GM21447 (cell line): ENCODE measurements at regions not wholly inside any gene's neighbourhood (a gene's known extent, or its start where the extent isn't known, plus 50 kb on each side); places are given as distances from the start of the nearest gene placed in this dataset.
"Not testable (repeated sequence)": the region's sequence is repeated elsewhere in the genome, so short reads cannot be mapped to it uniquely, and the experiment has no call there.

ENCODE experiments used
- ATAC-seq: cut with Tn5 transposase; IDR thresholded peaks from one replicate; pipeline ENCODE4 v1.9.1; 2021; ENCODE audit not compliant: unreplicated experiment

- no peak for ATAC-seq
These were observed 790.0 kb upstream of the KIRREL3 start for GRCh38 chr11:127790592-127790991.

DNA sequence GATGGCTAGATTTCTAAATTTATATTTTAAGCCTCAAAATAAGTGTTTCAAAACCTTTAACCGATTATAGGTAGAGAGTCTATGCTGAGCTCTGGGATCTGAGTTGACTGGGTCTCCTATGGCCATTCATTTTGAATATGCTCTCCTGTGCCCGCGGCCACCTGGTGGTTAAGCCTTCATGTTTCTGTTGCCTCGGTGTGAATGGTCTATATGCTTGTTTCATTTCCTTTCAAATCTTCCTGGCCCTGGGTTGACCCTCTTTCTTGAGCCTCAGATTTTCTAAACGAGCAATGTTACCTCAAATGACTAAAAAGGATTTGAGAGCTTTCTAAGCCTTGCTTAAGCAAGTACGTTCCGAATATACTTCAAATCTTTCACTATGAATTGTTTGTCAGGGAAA, 789.4 kb upstream of the KIRREL3 start:
- ATAC-seq: no peak

- not testable (repeated sequence) for ATAC-seq
These were observed 772.4 kb upstream of the KIRREL3 start for GRCh38 chr11:127772938-127773337.

DNA sequence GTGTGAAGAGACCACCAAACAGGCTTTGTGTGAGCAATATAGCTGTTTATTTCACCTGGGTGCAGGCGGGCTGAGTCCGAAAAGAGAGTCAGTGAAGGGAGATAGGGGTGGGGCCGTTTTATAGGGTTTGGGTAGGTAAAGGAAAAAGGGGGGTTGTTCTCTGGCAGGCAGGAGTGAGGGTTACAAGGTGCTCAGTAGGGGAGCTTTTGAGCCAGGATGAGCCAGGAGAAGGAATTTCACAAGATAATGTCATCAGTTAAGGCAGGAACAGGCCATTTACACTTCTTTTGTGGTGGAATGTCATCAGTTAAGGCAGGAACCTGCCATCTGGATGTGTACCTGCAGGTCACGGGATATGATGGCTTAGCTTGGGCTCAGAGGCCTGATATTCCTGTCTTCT, 768.4 kb upstream of the KIRREL3 start:
- ATAC-seq: not testable (repeated sequence)

- no peak for ATAC-seq
These were observed 766.2 kb upstream of the KIRREL3 start for GRCh38 chr11:127766734-127767133.

GRCh38 chr11:127738771-127739286, 738.3 kb upstream of the KIRREL3 start:
- no peak for ATAC-seq

DNA sequence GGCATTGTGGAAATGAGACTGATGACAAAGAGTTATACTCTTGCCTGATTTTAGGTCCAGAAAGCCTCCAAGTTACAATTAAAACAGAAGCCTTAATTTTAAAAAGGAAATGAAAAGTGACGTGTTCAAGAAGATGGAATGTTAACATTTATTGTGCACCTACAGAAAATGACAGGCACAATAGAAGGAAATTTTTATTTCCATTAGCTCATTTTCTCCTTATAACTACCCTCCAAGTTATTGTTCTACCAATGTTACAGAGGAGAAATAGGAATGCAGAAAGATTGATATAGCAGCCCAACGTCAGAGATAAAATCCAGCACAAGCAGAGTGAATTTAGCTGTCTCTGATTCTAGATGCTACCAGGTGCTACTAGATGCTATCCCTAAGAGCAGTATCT, 736.9 kb upstream of the KIRREL3 start:
- no peak for ATAC-seq

DNA sequence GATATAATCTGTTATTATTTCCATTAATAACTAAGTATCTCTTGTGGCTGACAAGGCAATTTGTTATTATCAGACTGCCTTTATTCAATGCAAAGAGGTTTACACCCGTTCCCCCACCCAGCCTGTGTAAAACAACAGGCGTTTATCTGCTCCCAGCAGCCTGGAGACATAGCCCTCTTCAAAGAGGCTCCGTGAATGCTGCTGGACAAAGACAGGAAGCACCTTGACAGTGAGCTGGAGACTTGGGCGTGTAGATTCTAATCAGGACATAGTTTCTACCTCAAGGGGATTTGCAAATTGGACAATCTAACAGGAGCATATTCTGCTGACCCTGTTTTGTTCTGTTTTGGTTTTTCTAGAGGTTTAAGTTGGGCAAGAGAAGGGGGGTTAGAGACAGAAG, 733.0 kb upstream of the KIRREL3 start:
- no peak for ATAC-seq

GRCh38 chr11:127726367-127726766, 725.8 kb upstream of the KIRREL3 start:
- no peak for ATAC-seq

DNA sequence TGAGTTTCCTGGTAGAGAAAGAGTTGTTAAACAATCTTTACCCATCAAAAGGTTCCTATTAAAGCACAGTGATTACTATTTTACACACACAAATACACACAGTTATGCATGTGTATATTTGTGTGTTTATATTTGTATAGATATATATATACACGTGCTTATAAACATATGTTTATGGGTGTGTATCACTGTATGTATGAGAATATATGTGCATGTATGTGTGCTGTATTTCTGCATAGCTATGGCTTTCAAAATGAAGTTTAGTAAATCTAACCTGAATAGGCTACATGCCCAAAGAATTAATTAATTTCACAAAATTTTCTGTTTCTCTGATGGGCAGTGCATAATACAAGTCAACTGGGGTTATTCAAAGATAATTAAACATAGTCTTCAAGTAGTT, 723.1 kb upstream of the KIRREL3 start:
- no peak for ATAC-seq

- ATAC-seq: no peak
These were observed 712.7 kb upstream of the KIRREL3 start for GRCh38 chr11:127713226-127713625.

GRCh38 chr11:127711748-127712147, 711.2 kb upstream of the KIRREL3 start:
- no peak for ATAC-seq

DNA sequence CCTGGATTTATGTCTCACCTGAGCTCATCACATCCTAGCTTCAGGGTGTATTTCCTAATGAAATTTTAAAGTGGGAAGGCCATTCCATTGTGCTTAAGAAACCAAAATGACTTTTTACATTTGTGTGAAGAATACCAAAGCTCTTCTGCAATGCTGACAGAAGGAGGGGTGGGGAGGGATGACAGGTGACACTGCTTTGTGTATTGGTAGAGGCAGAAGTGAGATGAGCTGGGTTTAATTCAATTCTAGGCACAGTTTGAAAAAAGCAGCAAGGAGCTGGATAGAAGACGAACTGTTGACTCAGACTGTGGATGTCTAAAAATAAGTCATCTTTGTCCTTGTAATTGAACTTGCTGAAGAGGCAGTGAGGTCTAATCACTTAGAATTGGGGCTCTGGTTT, 710.3 kb upstream of the KIRREL3 start:
- no peak for ATAC-seq

- ATAC-seq: no peak
These were observed 709.4 kb upstream of the KIRREL3 start for GRCh38 chr11:127709960-127710359.

DNA sequence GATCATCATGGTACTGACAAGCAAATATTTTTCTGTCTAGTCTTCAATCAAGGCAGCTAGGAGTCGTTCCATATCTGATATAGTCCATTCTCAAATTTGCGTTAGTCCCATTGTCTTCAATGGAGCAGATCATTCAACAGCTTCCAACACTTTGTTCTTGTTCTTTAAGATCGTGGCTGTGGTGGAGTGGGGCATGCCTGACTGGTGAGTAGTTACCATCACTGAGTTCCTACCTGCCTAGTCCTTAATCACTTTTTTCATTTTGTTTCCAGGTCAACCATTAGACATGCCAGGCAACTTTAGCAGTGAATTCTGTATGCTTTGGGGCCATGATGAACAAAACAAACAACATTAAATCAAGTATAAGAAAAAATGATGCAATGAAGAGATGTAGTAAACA, 693.1 kb upstream of the KIRREL3 start:
- ATAC-seq: no peak

- no peak for ATAC-seq
These were observed 682.8 kb upstream of the KIRREL3 start for GRCh38 chr11:127683321-127683720.

DNA sequence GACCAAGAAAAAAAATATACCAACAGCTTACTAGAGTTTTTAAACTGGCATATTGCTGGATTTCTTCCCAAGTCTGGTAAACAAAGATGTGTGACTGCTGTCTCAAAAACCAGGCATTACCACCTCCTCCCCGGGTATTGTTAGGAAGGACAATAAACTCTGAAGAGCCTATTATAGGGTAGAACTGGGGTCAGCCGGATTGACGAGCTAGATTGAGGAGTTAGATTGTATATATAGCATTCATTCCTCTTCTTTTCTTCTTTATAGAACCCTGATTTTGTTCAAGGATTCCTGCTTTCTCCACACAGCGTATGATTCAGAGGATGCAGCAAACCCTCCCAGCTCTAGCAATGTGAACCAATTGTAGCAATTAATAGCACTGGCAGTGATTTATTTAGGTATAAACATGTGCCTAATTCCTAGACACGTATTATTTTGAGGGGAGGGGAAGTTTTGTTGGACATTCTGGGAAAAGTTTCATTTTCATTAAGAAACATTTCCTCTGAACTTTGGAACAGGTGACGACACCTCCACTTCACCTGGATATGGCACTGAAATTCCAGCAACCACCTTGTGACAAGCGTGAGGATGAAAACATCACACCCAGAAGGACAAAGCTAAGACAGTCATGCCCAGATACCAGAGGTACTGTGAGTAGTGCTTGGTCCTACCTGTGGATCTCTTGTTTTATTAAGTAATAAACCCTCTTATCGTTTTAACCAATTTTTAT, 679.4 kb upstream of the KIRREL3 start:
- ATAC-seq: no peak

- no peak for ATAC-seq
These were observed 678.1 kb upstream of the KIRREL3 start for GRCh38 chr11:127678631-127679030.

- ATAC-seq: no peak
These were observed 677.3 kb upstream of the KIRREL3 start for GRCh38 chr11:127677660-127678425.

DNA sequence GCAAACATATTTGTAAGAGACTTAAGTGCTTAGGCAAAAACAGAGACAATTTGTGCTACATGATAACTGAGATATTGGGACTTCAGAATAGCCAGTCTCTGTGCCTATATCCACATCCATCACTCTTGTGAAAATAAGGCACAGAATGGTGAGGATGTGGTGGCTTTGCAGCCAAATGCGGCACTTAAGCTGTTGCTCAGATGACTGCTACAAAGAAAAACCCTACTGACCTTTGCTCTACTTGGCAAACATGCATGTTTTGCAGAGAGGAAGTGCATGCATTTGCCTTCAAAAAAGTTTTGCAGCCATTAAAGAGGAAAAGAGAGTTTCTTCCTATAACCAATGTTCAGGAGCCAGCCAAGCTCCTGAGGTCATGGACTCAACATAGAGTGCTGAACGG, 675.0 kb upstream of the KIRREL3 start:
- ATAC-seq: no peak

GRCh38 chr11:127674754-127675153, 674.2 kb upstream of the KIRREL3 start:
- ATAC-seq: no peak

DNA sequence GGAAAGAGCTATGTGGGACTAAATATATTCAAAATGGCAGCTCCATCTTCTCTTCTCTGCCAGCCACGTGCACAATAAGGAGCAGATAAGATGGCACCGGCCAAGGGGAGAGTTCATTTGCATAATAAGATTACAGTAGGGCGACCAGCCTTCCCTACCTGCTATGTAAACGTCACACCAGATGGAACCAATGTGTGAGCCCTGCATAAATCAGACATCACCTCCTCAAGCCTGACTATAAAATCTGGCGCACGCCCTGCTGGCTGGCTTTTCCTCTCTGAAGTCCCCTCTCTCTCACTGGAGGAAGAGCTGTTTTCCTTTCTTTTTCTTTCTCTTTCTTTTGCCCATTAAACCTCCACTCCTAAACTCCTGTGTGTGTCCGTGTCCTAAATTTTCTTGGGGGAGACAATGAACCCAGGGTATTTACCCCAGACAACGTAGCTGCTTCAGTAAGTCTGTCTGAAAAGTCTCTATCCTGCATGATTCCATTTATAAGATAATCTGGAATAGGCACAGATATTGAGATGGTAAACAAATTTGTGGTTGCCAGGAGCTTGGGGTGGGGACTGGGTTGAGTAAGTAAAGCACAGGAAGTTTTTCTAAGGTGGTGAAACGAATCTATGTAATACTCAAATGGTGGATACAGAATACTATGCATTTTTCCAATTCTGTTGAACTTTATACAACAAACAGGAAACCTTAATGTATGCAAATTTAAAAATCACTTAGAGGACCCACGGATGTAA, 670.0 kb upstream of the KIRREL3 start:
- ATAC-seq: no peak
